ENCODE measurements at regions not wholly inside any gene's neighbourhood (a gene's known extent, or its start where the extent isn't known, plus 50 kb on each side); places are given as distances from the start of the nearest gene placed in this dataset.

DNA sequence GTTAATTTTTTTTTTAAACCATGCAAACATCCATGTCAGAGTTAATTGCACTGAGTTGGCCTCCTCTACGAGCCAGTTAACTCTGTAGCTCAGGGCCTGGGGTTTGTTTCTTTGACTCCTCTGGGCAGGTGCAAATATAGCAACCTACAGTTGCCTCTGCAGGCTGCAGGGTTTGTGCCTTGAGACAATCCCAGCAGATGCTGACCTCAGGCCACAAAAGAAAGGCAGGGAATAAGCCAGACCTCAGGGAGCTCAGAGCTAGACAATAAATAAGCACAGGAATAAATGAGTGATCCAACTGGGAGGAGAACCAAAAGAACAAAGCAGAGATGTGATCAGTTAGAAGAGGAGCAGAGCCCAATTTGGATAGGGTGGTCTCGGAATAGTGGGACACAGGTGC lies 390.8 kb downstream of the SHANK2 start (continued):
- TF ChIP-seq TRIM24 (CRISPR knock-in tag; IDR thresholded peaks at IDR 0.05) (no peak), FOXM1 (CRISPR knock-in tag; IDR thresholded peaks at IDR 0.05) (no peak), TAF1 (CRISPR knock-in tag; IDR thresholded peaks at IDR 0.05) (no peak)

DNA sequence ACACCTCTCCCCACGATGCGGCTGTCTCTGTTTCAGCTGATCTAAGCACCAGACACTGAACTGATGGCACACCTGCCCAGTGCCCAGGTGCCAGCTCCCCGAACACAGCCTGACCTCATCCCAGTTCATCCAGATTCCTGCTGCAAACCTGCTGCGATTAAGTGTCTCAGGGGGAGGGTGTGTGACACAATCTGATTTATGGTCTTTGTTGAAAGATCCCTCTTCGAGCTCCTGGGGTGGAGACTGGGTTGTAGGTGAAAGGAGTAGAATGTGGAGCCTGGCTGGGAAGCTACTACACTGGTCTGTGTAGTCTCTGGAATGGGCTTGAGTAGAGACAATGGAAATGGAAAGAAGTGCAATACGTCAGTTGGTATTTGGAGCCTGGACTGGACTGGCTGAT lies 390.3 kb downstream of the SHANK2 start:
- BruUV-seq (replicated peaks) = no TSS peak
- no peak for FAIRE-seq
- POLR2A ChIA-PET = no interaction called here
- WGBS (ENCODE audit: low lambda C conversion rate) = 95% methylated on average over 6 of the region's 6 CpGs
- H3K4me2 ChIP-seq (ENCODE audit: low read depth, low read length) = no peak overlapping the region
- peaks cover 12% of the 10 kb centered on the region; the same call in 1 of the 2 replicates for H4K20me1 ChIP-seq (ENCODE audit: insufficient read depth, low read length)
- no peak overlapping the region for H2AFZ ChIP-seq (ENCODE audit: low read length)
- H3K4me3 ChIP-seq (replicated peaks in 1 of 3; ENCODE audit: insufficient read depth in 1 of 3, low read depth in 2 of 3, low read length in 3 of 3) = no peak overlapping the region
- in situ Hi-C loops (cut with HindIII; ENCODE audit: extremely low pct_ligation_motif_present, low pct_unique_long_range_greater_than_20kb) (no loop called here), intact Hi-C loops (cut with micrococcal nuclease; ENCODE audit: unreplicated experiment) (no loop called here)
- H3K36me3 ChIP-seq (replicated peaks in 1 of 2; ENCODE audit: control insufficient read depth in 1 of 2, insufficient read depth in 2 of 2, low read length in 2 of 2) = peaks cover 3 to 4% of the 10 kb centered on the region in 2 experiments; a peak in 3 of 5 replicates
- no peaks in the 10 kb centered on the region for H3K79me2 ChIP-seq (ENCODE audit: insufficient read depth, low read length)
- no peaks in the 10 kb centered on the region for H3K27me3 ChIP-seq (ENCODE audit: control insufficient read depth in 1 of 2, insufficient read depth in 2 of 2, low read length in 2 of 2)
- H3K27ac ChIP-seq (ENCODE audit: extremely low read length, insufficient read depth, low read length) = no peak overlapping the region
- CTCF ChIA-PET (ENCODE audit: low intra/inter-chr PET ratio, low total read pairs) = no interaction called here
- no peak for DNase-seq (ENCODE audit: low spot score)
- H3K4me1 ChIP-seq (ENCODE audit: insufficient read depth, low read length) = no peaks in the 10 kb centered on the region
- H3K9ac ChIP-seq (ENCODE audit: insufficient read depth, low read depth, low read length) = no peak overlapping the region
- no peak for ATAC-seq
- TF ChIP-seq, protein P1, sequence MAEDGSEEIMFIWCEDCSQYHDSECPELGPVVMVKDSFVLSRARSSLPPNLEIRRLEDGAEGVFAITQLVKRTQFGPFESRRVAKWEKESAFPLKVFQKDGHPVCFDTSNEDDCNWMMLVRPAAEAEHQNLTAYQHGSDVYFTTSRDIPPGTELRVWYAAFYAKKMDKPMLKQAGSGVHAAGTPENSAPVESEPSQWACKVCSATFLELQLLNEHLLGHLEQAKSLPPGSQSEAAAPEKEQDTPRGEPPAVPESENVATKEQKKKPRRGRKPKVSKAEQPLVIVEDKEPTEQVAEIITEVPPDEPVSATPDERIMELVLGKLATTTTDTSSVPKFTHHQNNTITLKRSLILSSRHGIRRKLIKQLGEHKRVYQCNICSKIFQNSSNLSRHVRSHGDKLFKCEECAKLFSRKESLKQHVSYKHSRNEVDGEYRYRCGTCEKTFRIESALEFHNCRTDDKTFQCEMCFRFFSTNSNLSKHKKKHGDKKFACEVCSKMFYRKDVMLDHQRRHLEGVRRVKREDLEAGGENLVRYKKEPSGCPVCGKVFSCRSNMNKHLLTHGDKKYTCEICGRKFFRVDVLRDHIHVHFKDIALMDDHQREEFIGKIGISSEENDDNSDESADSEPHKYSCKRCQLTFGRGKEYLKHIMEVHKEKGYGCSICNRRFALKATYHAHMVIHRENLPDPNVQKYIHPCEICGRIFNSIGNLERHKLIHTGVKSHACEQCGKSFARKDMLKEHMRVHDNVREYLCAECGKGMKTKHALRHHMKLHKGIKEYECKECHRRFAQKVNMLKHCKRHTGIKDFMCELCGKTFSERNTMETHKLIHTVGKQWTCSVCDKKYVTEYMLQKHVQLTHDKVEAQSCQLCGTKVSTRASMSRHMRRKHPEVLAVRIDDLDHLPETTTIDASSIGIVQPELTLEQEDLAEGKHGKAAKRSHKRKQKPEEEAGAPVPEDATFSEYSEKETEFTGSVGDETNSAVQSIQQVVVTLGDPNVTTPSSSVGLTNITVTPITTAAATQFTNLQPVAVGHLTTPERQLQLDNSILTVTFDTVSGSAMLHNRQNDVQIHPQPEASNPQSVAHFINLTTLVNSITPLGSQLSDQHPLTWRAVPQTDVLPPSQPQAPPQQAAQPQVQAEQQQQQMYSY (CRISPR knock-in tag; IDR thresholded peaks at IDR 0.05) = peak; percentile 68; the same call in 1 of the 2 replicates
- TF ChIP-seq TGIF2 (CRISPR knock-in tag; IDR thresholded peaks at IDR 0.05) (no peak), ZNF737 (CRISPR knock-in tag; IDR thresholded peaks at IDR 0.05; ENCODE audit: borderline replicate concordance) (no peak)
- H3K9me3 ChIP-seq (ENCODE audit: low read length) = no peaks in the 10 kb centered on the region
